ENCODE measurements at regions not wholly inside any gene's neighbourhood (a gene's known extent, or its start where the extent isn't known, plus 50 kb on each side); places are given as distances from the start of the nearest gene placed in this dataset.
A peak's percentile ranks its signal among the peaks of the same experiment; 100 is the strongest.

DNA sequence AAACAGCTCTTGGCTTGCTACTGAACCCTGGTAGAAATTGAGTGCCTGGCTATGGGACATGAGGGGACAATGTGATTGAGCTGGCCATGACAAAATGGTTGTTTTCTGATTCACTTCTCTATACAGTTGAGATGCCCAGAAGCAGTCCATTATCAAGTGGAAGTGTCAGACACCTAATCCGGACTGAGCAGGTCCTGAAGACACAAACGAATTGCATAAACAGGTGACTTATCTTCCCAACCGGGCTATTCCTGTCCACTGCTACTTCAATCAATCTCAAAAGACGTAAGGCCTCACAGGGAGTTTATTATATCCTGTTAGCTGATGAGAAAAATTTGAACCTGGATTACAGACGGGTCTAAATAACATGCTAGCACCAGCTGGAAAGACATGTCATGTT, 105.5 kb upstream of the WAC start:
- Histone ChIP-seq H3K4me1 (no peaks in the 10 kb centered on the region), H3K27ac (no peak overlapping the region), H3K36me3 (no peaks in the 10 kb centered on the region), H3K4me3 (no peak overlapping the region), H3K9me3 (no peaks in the 10 kb centered on the region), H3K27me3 (no peaks in the 10 kb centered on the region)
- TF ChIP-seq POLR2A (IDR thresholded peaks at IDR 0.05): no peak
- TF ChIP-seq, protein P1, sequence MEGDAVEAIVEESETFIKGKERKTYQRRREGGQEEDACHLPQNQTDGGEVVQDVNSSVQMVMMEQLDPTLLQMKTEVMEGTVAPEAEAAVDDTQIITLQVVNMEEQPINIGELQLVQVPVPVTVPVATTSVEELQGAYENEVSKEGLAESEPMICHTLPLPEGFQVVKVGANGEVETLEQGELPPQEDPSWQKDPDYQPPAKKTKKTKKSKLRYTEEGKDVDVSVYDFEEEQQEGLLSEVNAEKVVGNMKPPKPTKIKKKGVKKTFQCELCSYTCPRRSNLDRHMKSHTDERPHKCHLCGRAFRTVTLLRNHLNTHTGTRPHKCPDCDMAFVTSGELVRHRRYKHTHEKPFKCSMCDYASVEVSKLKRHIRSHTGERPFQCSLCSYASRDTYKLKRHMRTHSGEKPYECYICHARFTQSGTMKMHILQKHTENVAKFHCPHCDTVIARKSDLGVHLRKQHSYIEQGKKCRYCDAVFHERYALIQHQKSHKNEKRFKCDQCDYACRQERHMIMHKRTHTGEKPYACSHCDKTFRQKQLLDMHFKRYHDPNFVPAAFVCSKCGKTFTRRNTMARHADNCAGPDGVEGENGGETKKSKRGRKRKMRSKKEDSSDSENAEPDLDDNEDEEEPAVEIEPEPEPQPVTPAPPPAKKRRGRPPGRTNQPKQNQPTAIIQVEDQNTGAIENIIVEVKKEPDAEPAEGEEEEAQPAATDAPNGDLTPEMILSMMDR (IDR thresholded peaks at IDR 0.05): no peak
- intact Hi-C loops (cut with DNase I; ENCODE audit: low total_unique reads): no loop called here
- DNase-seq: no peak

DNA sequence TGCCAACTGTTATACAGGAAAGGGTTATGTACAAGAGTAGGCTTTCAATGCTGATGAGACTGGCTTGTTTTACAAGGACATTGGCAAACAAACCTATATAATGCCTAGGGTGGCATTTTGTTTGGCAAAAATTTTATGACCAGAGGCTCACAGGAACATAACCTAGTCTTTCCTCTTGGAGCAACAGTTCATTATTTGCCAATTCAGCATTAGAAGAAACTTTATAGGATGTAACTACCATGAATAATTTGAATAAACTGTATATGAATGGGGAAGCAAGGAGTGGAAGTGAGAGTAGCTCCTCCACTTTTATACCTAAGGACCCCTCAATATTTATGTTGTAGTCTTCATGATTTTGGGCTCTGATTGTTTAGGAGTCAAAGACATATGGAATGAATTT, 103.9 kb upstream of the WAC start:
- Histone ChIP-seq H3K36me3 (no peaks in the 10 kb centered on the region), H3K27me3 (no peaks in the 10 kb centered on the region), H3K27ac (no peak overlapping the region), H3K9me3 (no peaks in the 10 kb centered on the region), H3K4me1 (no peaks in the 10 kb centered on the region), H3K4me3 (no peak overlapping the region)
- no peak for DNase-seq
- no peak for TF ChIP-seq POLR2A (IDR thresholded peaks at IDR 0.05)
- TF ChIP-seq, protein P1 (IDR thresholded peaks at IDR 0.05): no peak
- intact Hi-C loops (cut with DNase I; ENCODE audit: low total_unique reads): no loop called here

DNA sequence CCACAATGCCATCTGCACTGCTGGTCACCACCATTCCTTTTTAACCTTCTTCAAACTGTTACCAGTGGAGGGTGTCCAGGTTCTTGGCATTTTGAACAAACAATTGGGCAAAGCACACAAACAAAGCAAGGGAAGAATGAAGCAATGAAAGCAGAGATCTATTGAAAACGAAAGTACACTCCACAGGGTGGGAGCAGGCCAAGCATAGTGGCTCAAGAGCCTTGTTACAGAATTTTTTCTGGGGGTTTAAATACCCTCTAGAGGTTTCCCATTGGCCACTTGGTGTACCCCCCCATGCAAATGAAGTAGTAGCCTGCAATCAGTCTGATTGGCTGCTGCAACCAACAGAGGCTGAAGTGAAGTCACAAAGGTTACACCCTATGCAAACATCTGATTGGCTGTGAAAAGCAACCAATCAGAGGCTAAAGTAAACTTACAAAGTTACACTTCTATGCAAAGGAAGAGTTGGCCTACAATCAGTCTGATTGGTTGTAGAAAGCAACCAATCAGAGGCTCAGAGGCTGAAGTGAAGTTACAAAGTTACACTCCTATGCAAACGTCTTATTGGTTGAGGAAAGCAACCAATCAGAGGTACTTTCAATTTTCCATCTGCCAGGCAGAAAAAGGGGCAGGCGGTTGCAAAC, 103.2 kb upstream of the WAC start:
- H3K27me3 ChIP-seq: no peaks in the 10 kb centered on the region
- TF ChIP-seq POLR2A (IDR thresholded peaks at IDR 0.05): no peak
- TF ChIP-seq, protein P1 (IDR thresholded peaks at IDR 0.05): no peak
- no peak overlapping the region for H3K27ac ChIP-seq
- no peaks in the 10 kb centered on the region for H3K36me3 ChIP-seq
- DNase-seq: no peak
- H3K4me3 ChIP-seq: no peak overlapping the region
- H3K9me3 ChIP-seq: no peaks in the 10 kb centered on the region
- H3K4me1 ChIP-seq: no peaks in the 10 kb centered on the region
- intact Hi-C loops (cut with DNase I; ENCODE audit: low total_unique reads): no loop called here

DNA sequence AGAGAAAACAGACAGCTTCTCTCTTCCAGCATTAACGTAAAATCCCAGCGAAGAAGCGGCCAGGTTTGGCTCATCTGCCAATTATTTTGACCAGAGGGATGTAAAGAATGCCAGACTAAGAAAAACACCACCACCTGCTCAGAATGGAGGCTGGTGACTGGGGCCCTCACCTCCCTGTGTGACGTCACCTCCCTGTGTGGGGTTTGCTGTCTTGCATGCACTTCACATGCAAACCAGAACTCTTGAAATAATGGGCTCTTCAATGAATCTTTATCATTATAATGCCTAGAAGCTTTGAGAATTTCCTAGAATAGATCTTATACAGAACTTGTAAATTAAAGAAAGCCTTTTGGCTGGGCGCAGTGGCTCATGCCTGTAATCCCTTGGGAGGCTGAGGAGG, 101.8 kb upstream of the WAC start:
- Histone ChIP-seq H3K9me3 (no peaks in the 10 kb centered on the region), H3K27ac (no peak overlapping the region), H3K4me1 (no peaks in the 10 kb centered on the region), H3K36me3 (no peaks in the 10 kb centered on the region), H3K4me3 (no peak overlapping the region), H3K27me3 (no peaks in the 10 kb centered on the region)
- TF ChIP-seq, protein P1 (IDR thresholded peaks at IDR 0.05): no peak
- TF ChIP-seq POLR2A (IDR thresholded peaks at IDR 0.05): no peak
- intact Hi-C loops (cut with DNase I; ENCODE audit: low total_unique reads): no loop called here
- DNase-seq: no peak

DNA sequence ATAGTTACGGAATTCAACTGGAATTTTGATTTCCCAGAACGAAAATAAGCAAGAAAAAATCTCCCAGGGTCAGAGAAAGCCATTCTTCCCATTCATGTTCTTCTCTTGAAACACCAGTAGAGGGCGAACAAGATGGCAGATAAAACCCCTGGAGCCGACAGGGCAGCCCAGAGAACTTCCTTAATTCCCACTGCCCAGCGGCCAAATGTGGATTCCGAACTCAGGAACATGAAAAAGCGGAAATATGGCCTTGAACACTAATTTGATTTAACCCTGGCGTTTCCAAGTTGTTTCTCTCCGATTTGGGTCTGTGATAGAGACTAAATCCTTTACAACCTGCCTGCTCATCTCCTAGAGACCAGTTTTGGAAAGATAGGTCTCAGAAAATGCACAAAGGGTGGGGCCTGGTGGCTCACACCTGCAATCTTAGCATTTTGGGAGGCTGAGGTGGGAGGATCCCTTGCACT, 100.7 kb upstream of the WAC start:
- Histone ChIP-seq H3K9me3 (no peaks in the 10 kb centered on the region), H3K36me3 (no peaks in the 10 kb centered on the region), H3K27ac (no peak overlapping the region), H3K4me1 (no peaks in the 10 kb centered on the region), H3K27me3 (no peaks in the 10 kb centered on the region), H3K4me3 (no peak overlapping the region)
- intact Hi-C loops (cut with DNase I; ENCODE audit: low total_unique reads): no loop called here
- DNase-seq: peak; percentile 23 to 29
- TF ChIP-seq, protein P1 (IDR thresholded peaks at IDR 0.05): peak; percentile 57 to 68 (median 61)
- TF ChIP-seq POLR2A (IDR thresholded peaks at IDR 0.05): no peak

Data from uterus (tissue), 3 donors.